GM23248 (cell line): ENCODE measurements at regions not wholly inside any gene's neighbourhood (a gene's known extent, or its start where the extent isn't known, plus 50 kb on each side); places are given as distances from the start of the nearest gene placed in this dataset.

Experiments
- EZH2 ChIP-seq: fragments of 200-600 bp; sonication (generic); IDR thresholded peaks from 2 replicates; pipeline ENCODE4 v1.6.1; 2018; ENCODE audit warnings: antibody characterized with exemption, mild to moderate bottlenecking; ENCODE audit not compliant: insufficient read depth, poor library complexity, severe bottlenecking
- EZH2phosphoT487 ChIP-seq: fragments of 200-600 bp; sonication (generic); IDR thresholded peaks from 2 replicates; pipeline ENCODE4 v1.6.1; 2018; ENCODE audit warnings: antibody characterized with exemption, moderate library complexity, mild to moderate bottlenecking, low read depth; ENCODE audit not compliant: insufficient read depth

DNA sequence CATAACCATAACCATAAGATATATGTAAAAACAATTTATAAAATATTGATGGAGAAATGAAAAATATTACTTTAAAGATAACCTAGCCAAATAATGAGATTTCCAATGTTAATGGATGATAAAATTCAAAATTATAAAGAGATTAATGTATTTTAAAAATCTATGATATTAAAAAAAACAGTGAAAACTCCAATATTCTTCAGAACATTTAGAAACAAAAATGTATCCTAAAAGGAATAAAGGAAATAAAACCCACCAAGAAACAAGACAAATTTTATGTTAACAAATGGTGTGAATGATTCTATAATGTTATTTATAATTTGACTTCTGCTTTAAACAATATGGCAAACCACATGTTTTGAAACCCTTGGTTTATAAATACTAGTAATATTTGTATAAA, 1587.8 kb downstream of the PCDH9 start:
- TF ChIP-seq EZH2phosphoT487, result no peak
- TF ChIP-seq EZH2, result no peak
